Sciatic nerve (tissue), 1 donor: ENCODE measurements at regions not wholly inside any gene's neighbourhood (a gene's known extent, or its start where the extent isn't known, plus 50 kb on each side); places are given as distances from the start of the nearest gene placed in this dataset. TPM values are rescaled to one million over a fixed set of nuclear protein-coding genes. Genes with fewer than 3 reads are reported as not detected.

ENCODE experiments used
- microRNA-seq: library from miRNA; unstranded; fragments of <30 nt; microRNA quantifications from one replicate; pipeline ENCODE4 v1.2.0, GENCODE V29; 2020
- donor health status: DM: no; HTN: no; CAD: no.

Small RNA genes in the stretch of these regions (microRNA-seq; reads per million reads assigned to microRNA genes)
- gene MIR6078 = not detected
